Middle frontal gyrus (tissue), 1 donor: ENCODE measurements at regions not wholly inside any gene's neighbourhood (a gene's known extent, or its start where the extent isn't known, plus 50 kb on each side); places are given as distances from the start of the nearest gene placed in this dataset.

Experiments used
- DNase-seq: peaks from one replicate; pipeline ENCODE4 v3.0.0-alpha.2; 2015; ENCODE audit warnings: low spot score; ENCODE audit errors: extremely low spot score

DNA sequence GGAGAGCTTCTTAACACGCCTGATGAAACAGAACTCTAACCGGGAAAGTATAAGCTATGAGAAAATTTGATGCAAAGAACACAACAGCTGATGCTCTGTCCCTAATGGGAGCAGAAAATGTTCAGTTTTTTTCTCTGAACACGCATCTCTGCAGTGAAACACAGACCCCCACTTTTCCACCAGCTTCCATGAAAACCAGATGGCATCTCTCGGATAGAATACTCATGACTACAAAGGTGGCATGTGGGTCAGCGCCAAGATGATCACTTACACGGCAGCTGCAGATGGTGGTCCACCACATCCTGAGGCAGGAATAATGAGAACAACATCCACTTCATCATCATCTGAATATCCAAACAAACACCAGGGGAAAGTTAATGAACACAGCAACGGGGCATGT is 85.2 kb upstream of the CNR1 start:
- no peak for DNase-seq

DNA sequence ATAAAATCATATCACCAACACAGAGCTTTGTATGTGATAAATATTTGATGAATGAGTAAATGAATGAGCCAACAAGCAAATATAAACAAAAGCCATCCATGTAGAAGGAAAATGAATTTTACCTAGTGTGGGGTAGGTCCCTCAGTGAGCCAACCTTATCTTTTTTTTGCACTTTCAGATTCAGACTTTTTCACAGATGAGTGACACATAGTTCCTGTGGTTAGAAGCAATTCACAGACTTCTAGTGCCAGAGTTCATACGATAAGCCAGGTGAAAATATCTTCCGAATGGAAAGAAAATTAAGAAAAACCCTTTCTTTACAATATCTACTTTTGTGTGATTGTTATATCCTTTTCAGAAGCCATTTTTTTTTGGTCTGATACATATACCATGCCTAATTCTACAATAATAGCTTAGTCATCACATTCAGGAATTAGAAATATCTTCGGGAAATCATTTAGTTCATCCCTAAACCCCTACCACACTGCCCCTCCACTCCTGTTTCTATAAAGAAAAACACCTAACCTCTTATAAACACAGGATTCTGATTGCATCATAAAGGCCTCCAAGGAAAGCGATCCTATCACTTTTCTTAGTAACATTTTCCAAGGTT is 82.7 kb upstream of the CNR1 start:
- no peak for DNase-seq

- DNase-seq: no peak
Measured at GRCh38 chr6:88246654-88247053, 80.5 kb upstream of the CNR1 start.

DNA sequence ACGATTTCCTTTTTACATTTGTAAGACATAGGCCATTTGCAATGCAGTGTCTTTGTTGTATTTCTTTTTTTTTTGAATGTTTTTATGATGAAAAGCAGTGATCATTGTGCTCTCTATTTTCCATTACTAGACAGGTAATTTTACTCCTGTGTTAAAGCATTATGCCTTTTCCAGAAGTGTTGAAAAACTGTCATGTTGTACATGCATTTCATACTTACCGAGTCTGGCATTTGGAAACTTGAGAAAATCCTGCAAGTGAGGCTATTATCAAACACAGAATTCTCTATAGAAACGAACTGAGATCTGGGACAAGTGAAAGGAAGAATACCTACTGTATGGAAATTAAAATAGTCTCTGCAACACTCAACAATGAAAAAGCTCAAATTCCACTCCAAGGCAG is 78.6 kb upstream of the CNR1 start:
- no peak for DNase-seq

DNA sequence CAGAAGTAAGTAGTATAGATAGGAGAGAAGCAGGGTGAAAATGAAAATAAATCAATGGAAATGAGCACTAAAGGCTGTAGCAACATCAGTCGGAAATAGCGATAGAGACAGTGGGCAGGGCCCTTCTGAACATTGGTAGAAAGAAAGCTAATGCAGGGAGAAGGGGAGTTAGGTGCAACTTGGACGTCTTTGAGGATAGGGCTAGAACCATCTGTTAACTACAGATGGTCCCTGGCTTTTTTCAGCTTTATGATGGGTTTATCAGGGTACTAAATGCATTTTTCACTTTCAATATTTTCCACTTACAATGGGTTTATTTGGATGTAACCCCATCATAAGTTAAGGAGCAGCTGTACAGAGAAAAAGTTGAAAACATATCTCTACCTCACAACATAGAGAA is 72.8 kb upstream of the CNR1 start:
- DNase-seq: no peak

DNA sequence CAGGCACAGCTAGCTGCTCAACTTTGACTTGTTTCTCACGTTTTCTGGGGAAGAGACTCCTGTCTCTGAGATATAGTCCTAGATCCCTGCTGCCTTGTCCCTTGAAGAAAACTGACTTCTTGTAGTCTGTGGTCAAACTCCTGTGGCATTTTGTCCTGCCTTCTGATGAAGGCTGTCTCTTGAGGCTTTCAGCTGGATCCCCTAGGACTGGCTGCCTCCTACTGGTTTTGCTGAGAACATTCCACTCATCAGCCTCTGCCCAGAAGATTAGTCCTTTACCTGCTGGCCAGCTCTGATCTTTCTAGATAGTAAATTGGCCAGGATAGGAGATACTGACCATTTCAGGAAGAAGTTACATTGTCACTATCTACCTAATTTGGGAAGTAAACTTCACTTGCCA is 71.9 kb upstream of the CNR1 start:
- no peak for DNase-seq

GRCh38 chr6:88236612-88237360 is 70.6 kb upstream of the CNR1 start:
- no peak for DNase-seq

GRCh38 chr6:88232753-88233152 is 66.6 kb upstream of the CNR1 start:
- no peak for DNase-seq

DNA sequence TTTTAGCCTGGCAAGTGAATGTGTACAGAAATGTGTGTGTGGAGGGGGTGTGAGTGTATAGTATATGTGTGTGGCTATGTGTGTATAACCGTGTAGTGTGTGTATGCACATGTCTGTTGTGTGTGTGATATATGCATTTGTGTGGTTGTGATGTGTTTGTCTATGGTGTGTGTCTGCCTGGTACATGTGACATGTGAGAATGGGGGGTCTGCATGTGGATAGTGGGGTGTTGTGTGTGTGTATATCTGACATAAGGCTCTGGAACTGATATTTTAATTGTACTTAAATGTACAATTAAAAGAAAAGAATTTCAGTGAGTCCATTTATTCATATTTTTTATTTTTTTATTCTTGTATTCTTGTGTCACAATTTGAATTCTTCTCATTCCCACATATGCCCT is 57.2 kb upstream of the CNR1 start:
- no peak for DNase-seq

GRCh38 chr6:88220493-88220892 is 54.3 kb upstream of the CNR1 start:
- no peak for DNase-seq

- no peak for DNase-seq
Measured at GRCh38 chr6:88216182-88216581, 50.0 kb upstream of the CNR1 start.
